Fibroblast of lung (primary cell): ENCODE measurements at regions not wholly inside any gene's neighbourhood (a gene's known extent, or its start where the extent isn't known, plus 50 kb on each side); places are given as distances from the start of the nearest gene placed in this dataset.

Experiments
- DNase-seq, 2 donors: peaks; one replicate each; pipeline versions ENCODE4 v3.0.0 to v3.0.0-alpha.2; 2010; ENCODE audit warnings: low read depth in 2 of 2
- H2AFZ ChIP-seq: 2 replicates; pipeline ENCODE4 v1.5.1; 2012; ENCODE audit warnings: low read length, control low read depth, inconsistent platforms
- H3K27ac ChIP-seq: 2 replicates; pipeline ENCODE4 v1.5.1; 2011; ENCODE audit warnings: low read length, control low read depth; ENCODE audit not compliant: insufficient read depth
- H3K27me3 ChIP-seq: 2 replicates; pipeline ENCODE4 v1.5.1; 2011; ENCODE audit warnings: mild to moderate bottlenecking, low read length; ENCODE audit not compliant: control insufficient read depth, insufficient read depth
- H3K36me3 ChIP-seq: 2 replicates; pipeline ENCODE4 v1.5.1; 2011; ENCODE audit warnings: low read length; ENCODE audit not compliant: control insufficient read depth, insufficient read depth
- H3K4me1 ChIP-seq: 2 replicates; pipeline ENCODE4 v1.5.1; 2011; ENCODE audit warnings: low read length; ENCODE audit not compliant: control insufficient read depth, insufficient read depth; ENCODE audit errors: extremely low read depth
- H3K4me2 ChIP-seq: 2 replicates; pipeline ENCODE4 v1.5.1; 2011; ENCODE audit warnings: low read length, control low read depth; ENCODE audit not compliant: insufficient read depth; ENCODE audit errors: extremely low read depth
- H3K4me3 ChIP-seq, 4 experiments: fragments of 200-600 bp in 1 of 4; sonication (generic) in 1 of 4; replicated peaks in 1 of 4; 2 replicates each; pipeline ENCODE4 v1.5.1; 2011 to 2016; ENCODE audit warnings: low read length in 4 of 4, low read depth in 3 of 4, mild to moderate bottlenecking in 3 of 4, control low read depth in 2 of 4, inconsistent platforms in 1 of 4, mixed read lengths in 1 of 4; ENCODE audit not compliant: insufficient read depth in 1 of 4; ENCODE audit errors: control extremely low read depth in 1 of 4
- H3K79me2 ChIP-seq: 2 replicates; pipeline ENCODE4 v1.5.1; 2012; ENCODE audit warnings: mild to moderate bottlenecking, low read length, inconsistent platforms; ENCODE audit not compliant: control insufficient read depth, insufficient read depth
- H3K9ac ChIP-seq: 2 replicates; pipeline ENCODE4 v1.5.1; 2011; ENCODE audit warnings: mild to moderate bottlenecking, low read length, control low read depth; ENCODE audit not compliant: insufficient read depth
- H3K9me3 ChIP-seq: 2 replicates; pipeline ENCODE4 v1.5.1; 2012; ENCODE audit warnings: low read depth, low read length; ENCODE audit not compliant: control insufficient read depth, insufficient read depth
- H4K20me1 ChIP-seq: 2 replicates; pipeline ENCODE4 v1.5.1; 2011; ENCODE audit warnings: low read length; ENCODE audit not compliant: control insufficient read depth, insufficient read depth; ENCODE audit errors: extremely low read depth
- EZH2 ChIP-seq: IDR thresholded peaks from 2 replicates; pipeline ENCODE4 v1.5.1; 2012; ENCODE audit warnings: low read length, control low read depth, mild to moderate bottlenecking; ENCODE audit errors: missing control alignments
- TF ChIP-seq, protein P1 (sequence below), 2 donors: IDR thresholded peaks in 1 of 2; conservative IDR thresholded peaks in 1 of 2; 1 replicate in 1 of 2; 2 replicates in 1 of 2; pipeline ENCODE4 v1.5.1; 2011 to 2012; ENCODE audit warnings: low read length in 2 of 2, control low read depth in 1 of 2, inconsistent platforms in 1 of 2, low read depth in 1 of 2, mild to moderate bottlenecking in 1 of 2

DNA sequence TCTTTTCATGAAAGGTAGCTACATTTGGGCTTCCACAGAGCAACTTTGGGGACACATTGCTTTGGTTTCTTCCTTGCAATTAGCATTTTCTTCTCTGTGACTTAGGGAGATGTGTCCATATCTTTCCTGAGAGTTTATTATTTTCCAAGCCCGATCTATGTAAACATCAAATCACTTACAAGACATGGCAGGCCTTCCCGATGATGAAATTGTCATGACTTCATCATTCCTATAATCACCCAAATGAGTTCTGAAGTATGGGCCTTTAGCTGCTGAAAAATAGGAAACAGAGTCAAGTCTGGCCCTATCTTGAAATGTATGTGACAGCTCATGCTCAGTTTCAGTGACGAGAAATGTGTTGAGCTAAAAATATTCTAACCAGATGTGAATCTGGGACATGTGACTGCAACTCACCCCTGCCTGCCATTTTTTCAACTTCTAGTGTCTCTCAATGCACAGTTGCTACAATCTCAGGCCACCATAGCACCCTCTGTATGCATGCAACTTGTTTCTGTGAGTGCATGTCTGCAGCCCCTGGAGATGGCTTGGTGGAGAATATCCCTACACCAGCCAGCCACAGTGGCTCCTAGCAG, 199.6 kb upstream of the MAF start:
- Histone ChIP-seq H3K27me3 (no peaks in the 10 kb centered on the region), H3K4me1 (no peaks in the 10 kb centered on the region), H3K4me3 (no peak overlapping the region), H4K20me1 (no peaks in the 10 kb centered on the region), H2AFZ (no peak overlapping the region), H3K27ac (no peak overlapping the region), H3K36me3 (no peaks in the 10 kb centered on the region), H3K9me3 (no peaks in the 10 kb centered on the region), H3K4me2 (no peak overlapping the region), H3K9ac (no peak overlapping the region), H3K79me2 (no peaks in the 10 kb centered on the region)
- no peak for DNase-seq
- TF ChIP-seq EZH2, result no peak
- TF ChIP-seq, protein P1, sequence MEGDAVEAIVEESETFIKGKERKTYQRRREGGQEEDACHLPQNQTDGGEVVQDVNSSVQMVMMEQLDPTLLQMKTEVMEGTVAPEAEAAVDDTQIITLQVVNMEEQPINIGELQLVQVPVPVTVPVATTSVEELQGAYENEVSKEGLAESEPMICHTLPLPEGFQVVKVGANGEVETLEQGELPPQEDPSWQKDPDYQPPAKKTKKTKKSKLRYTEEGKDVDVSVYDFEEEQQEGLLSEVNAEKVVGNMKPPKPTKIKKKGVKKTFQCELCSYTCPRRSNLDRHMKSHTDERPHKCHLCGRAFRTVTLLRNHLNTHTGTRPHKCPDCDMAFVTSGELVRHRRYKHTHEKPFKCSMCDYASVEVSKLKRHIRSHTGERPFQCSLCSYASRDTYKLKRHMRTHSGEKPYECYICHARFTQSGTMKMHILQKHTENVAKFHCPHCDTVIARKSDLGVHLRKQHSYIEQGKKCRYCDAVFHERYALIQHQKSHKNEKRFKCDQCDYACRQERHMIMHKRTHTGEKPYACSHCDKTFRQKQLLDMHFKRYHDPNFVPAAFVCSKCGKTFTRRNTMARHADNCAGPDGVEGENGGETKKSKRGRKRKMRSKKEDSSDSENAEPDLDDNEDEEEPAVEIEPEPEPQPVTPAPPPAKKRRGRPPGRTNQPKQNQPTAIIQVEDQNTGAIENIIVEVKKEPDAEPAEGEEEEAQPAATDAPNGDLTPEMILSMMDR (conservative IDR thresholded peaks at IDR 0.05 in 1 of 2, IDR thresholded peaks at IDR 0.05 in 1 of 2; ENCODE audit: low read depth in 1 of 2, low read length in 2 of 2), result no peak

DNA sequence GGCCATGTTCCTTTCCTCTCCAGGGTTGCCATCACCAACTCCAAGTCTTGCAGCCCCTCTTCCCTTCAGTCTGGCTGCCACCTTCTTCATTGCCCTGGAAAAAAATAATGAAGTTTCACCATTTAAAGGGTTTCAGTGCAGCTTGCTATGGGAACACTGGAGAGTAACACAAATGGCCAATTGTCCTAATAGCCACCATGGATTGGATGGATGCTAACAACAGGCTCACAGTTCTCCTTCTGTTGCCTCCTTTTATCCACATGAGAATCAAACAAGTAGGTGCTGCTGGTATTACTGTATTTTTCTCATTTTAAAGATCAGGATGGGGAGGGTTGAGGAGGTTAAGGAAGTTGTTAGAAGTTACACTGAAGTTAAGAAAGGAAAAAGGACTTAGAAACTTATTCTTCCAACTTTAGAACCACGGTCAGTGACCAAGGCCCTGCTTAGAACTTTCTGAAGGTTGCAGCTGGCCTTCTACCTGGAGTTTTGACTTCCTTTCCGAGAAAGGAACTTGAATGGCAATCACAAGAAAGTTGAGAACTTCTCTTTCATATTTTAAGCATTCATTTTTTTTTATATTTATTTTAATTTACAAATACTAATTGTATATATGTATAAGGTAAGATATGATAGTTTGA, 198.0 kb upstream of the MAF start:
- no peak overlapping the region for H3K9ac ChIP-seq
- no peak overlapping the region for H3K4me3 ChIP-seq
- H3K9me3 ChIP-seq, result no peaks in the 10 kb centered on the region
- H3K79me2 ChIP-seq, result no peaks in the 10 kb centered on the region
- no peak for DNase-seq
- no peak for TF ChIP-seq EZH2
- TF ChIP-seq, protein P1 (conservative IDR thresholded peaks at IDR 0.05 in 1 of 2, IDR thresholded peaks at IDR 0.05 in 1 of 2; ENCODE audit: low read depth in 1 of 2, low read length in 2 of 2), result no peak
- H3K27me3 ChIP-seq, result no peaks in the 10 kb centered on the region
- H3K27ac ChIP-seq, result no peak overlapping the region
- no peaks in the 10 kb centered on the region for H3K36me3 ChIP-seq
- H2AFZ ChIP-seq, result no peak overlapping the region
- no peak overlapping the region for H3K4me2 ChIP-seq
- H3K4me1 ChIP-seq, result no peaks in the 10 kb centered on the region
- H4K20me1 ChIP-seq, result no peaks in the 10 kb centered on the region

DNA sequence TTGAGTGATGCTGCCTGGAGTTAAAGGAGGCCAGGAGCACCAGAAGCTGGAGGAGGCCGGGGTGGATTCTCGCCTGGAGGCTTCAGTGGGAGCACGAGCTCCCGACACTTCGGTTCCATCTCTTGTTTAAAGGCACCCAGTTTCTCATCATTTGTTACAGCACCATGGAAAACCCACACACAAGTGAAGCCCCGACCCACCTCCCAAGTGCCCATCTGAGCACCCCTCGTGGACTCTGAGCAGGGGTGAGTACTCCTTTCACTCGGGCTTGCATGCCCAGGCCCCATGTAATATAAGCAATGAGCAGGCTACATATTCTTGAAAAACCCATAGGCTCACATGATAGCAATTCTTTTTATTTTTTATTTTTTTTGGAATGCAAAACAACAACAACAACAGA, 196.9 kb upstream of the MAF start:
- no peak overlapping the region for H3K9ac ChIP-seq
- no peaks in the 10 kb centered on the region for H3K36me3 ChIP-seq
- no peaks in the 10 kb centered on the region for H3K4me1 ChIP-seq
- no peaks in the 10 kb centered on the region for H3K27me3 ChIP-seq
- no peak overlapping the region for H3K27ac ChIP-seq
- TF ChIP-seq EZH2, result no peak
- TF ChIP-seq, protein P1 (conservative IDR thresholded peaks at IDR 0.05 in 1 of 2, IDR thresholded peaks at IDR 0.05 in 1 of 2; ENCODE audit: low read depth in 1 of 2, low read length in 2 of 2), result no peak
- no peak for DNase-seq
- no peak overlapping the region for H2AFZ ChIP-seq
- H4K20me1 ChIP-seq, result no peaks in the 10 kb centered on the region
- H3K4me3 ChIP-seq, result no peak overlapping the region
- H3K9me3 ChIP-seq, result no peaks in the 10 kb centered on the region
- no peaks in the 10 kb centered on the region for H3K79me2 ChIP-seq
- no peak overlapping the region for H3K4me2 ChIP-seq
